PFSK-1 (cell line): ENCODE measurements at regions not wholly inside any gene's neighbourhood (a gene's known extent, or its start where the extent isn't known, plus 50 kb on each side); places are given as distances from the start of the nearest gene placed in this dataset.

Experiments used
- FOXP2 ChIP-seq: optimal IDR thresholded peaks from 2 replicates; pipeline ENCODE3; 2011; ENCODE audit warnings: borderline replicate concordance, control low read depth, inconsistent platforms; ENCODE audit not compliant: insufficient read depth; ENCODE audit errors: extremely low read length, extremely low read depth
- POLR2AphosphoS5 ChIP-seq: IDR thresholded peaks from 2 replicates; pipeline ENCODE4 v1.6.1; 2012; ENCODE audit warnings: low read depth, mild to moderate bottlenecking, control low read depth, low read length, moderate library complexity
- REST ChIP-seq, 2 experiments: IDR thresholded peaks; 2 replicates each; pipeline versions ENCODE4 v1.6.1 to v1.8.0; 2011 to 2012; ENCODE audit warnings: low read depth in 2 of 2, low read length in 2 of 2, control low read depth in 1 of 2, inconsistent platforms in 1 of 2, mild to moderate bottlenecking in 1 of 2, moderate library complexity in 1 of 2; ENCODE audit not compliant: insufficient read depth in 1 of 2
- SIN3A ChIP-seq: IDR thresholded peaks from 2 replicates; pipeline ENCODE4 v1.6.1; 2012; ENCODE audit warnings: mild to moderate bottlenecking, low read length, moderate library complexity, borderline replicate concordance; ENCODE audit not compliant: insufficient read depth
- TAF1 ChIP-seq: IDR thresholded peaks from 2 replicates; pipeline ENCODE4 v1.6.1; 2012; ENCODE audit warnings: low read length, control low read depth, borderline replicate concordance; ENCODE audit not compliant: insufficient read depth

DNA sequence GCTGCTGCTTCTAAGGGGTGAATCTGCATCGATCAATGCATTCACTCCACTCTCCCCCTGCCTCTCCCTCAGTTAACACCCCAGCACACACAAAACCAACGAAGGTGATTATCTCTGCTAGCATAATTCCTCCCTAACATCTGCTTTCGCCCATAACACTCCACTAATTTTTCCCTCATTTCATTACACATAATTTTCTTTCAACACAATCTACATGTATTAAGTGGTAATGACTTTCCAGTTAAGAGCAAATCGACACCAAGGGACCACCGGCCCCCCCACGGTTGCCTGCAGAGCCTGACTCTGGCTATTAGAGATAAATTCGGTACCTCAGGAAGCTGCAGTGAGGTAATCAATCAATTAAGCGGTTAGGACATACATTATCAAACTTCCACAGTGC is 1115.6 kb downstream of the BCL11B start:
- TF ChIP-seq TAF1: no peak

DNA sequence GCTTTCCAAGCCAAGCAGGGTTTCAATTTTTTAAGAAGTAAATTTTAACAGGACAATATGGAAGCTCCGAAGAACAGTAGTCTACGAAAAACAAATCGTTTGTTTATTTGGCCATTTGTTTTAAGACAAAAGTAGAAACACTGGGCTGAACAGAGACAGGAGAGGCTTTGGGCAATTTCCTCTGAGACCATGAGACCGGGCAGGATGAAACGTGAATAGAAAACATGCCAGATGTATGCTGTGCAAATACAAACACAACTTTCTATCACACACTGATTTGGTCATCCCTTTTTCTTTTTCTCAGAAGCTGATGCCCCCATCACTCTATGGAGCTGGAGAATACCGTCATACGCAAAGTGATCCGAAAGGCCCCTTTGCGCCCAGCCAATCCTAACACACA is 1111.1 kb downstream of the BCL11B start:
- TF ChIP-seq FOXP2: no peak
- no peak for TF ChIP-seq SIN3A
- TF ChIP-seq REST (IDR thresholded peaks at IDR 0.05; ENCODE audit: insufficient read depth in 1 of 2, low read depth in 2 of 2, low read length in 2 of 2): no peak
- TF ChIP-seq TAF1: no peak
- TF ChIP-seq POLR2AphosphoS5: no peak

DNA sequence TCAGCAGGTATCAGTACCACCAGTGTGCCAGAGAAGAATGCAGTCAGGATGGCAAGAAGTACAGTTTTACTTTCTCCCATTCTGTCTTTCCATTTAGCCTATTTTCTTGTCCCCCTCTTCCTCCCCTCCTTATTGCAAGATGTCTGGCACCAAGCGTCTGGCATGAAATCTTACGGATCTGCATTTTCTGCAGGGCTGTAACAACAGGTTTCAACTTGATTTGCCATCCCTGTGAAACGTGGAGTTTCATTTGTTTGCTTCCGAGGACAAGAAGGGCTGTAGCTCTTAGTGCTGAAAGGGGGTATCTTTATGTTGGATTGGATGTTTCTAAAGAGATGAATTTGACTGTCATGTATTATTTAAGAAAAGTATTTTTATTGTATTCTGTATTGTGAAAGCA is 1110.6 kb downstream of the BCL11B start:
- TF ChIP-seq FOXP2 (no peak), TAF1 (no peak), SIN3A (no peak), POLR2AphosphoS5 (no peak), REST (IDR thresholded peaks at IDR 0.05; ENCODE audit: insufficient read depth in 1 of 2, low read depth in 2 of 2, low read length in 2 of 2) (no peak)

GRCh38 chr14:98162856-98163805 is 1108.9 kb downstream of the BCL11B start:
- no peak for TF ChIP-seq REST (IDR thresholded peaks at IDR 0.05; ENCODE audit: insufficient read depth in 1 of 2, low read depth in 2 of 2, low read length in 2 of 2)
- no peak for TF ChIP-seq POLR2AphosphoS5
- no peak for TF ChIP-seq SIN3A
- TF ChIP-seq FOXP2: no peak
- TF ChIP-seq TAF1: no peak

DNA sequence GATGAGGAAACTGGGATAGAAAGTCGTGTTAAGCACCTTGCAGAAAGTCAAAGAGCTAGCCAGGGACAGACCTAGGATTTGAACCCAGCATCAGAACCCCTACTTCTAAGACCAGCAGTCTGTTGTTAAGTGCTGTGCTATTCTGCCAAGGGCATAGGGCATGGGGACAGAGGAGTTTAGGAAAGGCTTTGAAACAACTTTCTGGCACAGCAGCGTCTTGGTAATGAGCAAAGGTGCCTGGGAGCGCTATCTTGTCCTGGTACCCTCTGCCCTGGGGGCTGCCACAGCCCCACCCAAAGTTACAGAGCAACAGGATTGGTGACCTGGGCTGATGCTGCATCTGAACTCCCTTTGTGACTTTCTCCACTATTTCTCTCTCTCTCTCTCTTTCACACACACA is 1108.1 kb downstream of the BCL11B start:
- TF ChIP-seq FOXP2: no peak
- no peak for TF ChIP-seq TAF1
- no peak for TF ChIP-seq REST (IDR thresholded peaks at IDR 0.05; ENCODE audit: insufficient read depth in 1 of 2, low read depth in 2 of 2, low read length in 2 of 2)
- TF ChIP-seq SIN3A: no peak
- no peak for TF ChIP-seq POLR2AphosphoS5
